ENCODE measurements at regions not wholly inside any gene's neighbourhood (a gene's known extent, or its start where the extent isn't known, plus 50 kb on each side); places are given as distances from the start of the nearest gene placed in this dataset.

DNA sequence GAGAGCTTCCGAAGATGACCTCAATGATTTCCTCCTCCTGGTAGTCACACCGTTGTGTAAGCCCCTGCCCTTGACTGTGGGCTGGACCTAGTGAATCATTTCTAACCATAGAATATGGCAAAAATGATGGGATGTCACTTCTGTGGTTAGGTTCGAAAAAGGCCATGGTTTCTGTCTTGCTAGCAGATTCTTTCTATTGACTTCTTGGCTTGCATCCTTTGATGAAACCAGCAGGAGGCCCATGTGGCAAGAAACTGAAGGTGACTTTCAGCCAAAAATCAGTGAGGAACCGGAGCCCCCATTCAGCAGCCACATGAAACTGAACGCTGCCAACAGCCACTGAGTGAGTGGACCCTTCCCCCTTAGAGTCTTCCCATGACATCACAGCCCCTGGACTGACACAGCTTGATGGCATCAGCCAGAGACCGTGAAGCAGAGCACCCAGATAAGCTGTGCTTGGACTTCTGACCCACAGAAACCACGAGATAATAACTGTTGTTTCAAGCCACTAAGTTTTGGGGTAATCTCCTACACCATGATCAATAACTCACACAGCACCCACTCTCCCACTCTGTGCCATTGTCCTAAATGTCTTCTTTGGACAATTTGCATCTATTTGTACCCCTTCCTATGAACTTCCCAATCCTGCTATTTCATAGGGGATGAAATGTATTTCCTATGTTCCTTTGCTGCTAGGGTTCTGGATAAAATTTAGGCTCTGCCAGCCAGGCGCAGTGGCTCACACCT is 148.0 kb upstream of the STX18 start:
- DNase-seq = no peak

DNA sequence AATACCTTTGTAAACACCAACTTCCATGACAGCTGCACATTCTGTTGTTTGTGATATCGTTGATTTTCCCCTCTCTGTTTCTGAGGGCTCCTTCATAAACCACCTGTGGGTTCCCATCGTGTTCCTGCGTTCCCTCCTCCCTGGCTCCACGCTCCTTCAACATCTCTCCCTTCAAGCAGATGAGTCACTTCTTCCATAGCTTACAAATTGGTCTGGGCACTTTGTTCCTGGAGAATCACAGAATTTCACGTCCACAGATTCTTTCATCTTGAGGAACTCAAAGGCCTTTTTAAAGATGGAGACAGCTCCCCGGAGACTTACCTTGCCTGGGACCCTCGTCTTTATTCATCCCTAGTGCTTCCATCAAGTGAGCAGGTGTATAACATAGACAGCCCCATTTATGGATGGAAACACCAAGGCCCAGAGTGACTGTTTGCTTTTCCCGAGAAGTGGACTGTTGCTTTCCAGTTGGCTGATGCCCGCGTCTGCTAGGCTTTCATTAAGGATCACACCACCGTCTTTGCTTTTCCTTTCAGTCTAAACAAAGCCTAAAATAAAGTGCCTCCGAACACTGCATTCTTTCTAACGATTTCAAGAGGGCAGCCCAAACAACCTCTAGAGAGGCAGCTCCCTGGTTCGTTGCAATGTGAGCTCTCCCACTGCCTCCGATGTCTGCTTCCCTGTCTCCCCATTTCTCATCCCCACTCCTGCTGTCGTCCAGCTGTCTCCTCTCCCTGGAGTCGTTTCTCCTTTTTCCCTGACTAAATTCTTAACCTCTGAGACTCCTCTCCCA is 146.3 kb upstream of the STX18 start:
- no peak for DNase-seq

GRCh38 chr4:4687100-4687499 is 145.3 kb upstream of the STX18 start:
- DNase-seq = no peak

- no peak for DNase-seq
These were observed 144.3 kb upstream of the STX18 start for GRCh38 chr4:4685810-4686795.

DNA sequence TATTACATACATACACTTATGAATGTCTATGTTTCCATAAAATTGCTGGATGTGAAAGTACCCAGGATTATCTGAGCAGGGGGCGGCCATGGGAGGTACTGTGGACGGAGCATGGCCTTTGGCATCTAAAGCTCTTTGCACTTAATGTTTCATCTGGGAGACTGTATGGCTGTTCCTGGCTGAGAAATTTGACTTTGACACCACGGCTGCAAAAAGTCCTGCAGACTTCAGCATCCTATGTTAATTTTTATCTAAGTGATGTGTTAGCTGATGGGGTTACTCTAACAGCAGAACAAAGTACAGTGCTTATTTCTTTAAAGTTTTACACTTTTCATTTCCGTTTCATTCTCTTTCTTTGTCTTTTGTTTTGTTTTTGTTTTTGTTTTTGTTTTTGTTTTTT is 139.8 kb upstream of the STX18 start:
- no peak for DNase-seq

- DNase-seq = no peak
These were observed 138.9 kb upstream of the STX18 start for GRCh38 chr4:4680758-4681157.

DNA sequence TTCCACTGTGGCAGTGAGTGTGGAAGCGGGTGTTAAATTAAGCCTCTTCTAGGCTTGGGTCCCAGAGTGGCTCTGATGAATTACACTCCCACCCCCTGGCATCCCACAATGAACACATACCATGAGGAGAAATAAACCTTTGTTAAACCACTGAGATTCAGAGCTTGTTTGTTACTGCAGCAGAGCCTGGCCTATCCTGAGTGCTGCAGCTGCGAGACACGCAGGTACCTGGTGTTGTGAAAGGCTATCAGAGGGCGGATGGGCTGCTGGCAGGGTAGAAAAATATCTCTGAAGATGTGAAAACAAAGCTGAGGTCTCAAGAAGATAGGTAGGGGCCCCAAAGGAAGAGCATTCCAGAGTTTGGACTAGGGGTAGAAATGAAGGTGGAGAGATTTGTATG is 138.4 kb upstream of the STX18 start:
- DNase-seq = no peak

- DNase-seq = peak in 1 of 2 donors; percentile 34
These were observed 136.0 kb upstream of the STX18 start for GRCh38 chr4:4677556-4678522.

GRCh38 chr4:4675641-4676040 is 133.8 kb upstream of the STX18 start:
- DNase-seq = no peak

DNA sequence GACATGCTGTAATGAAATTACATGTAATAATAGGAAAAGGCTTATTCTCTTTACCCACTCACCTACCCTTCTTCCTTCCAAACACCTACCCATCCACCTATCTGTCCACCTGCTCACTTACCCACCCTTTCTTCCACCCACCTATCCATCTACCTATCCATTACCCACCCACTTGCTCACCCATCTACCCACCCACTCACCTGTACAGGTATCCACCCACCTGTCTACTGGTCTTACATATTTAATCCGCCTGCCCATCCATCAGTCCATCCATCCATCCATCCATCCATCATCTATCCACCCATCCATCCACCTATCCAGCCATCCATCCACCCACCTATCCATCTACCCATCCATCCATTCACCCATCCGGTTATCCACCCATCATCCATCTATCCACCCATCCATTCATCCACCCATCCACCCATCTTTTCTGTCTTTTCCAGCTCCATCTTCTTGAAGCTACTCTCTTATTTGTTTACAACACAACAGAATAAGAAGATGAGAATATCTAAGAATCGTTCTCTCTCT is 133.3 kb upstream of the STX18 start:
- no peak for DNase-seq

DNA sequence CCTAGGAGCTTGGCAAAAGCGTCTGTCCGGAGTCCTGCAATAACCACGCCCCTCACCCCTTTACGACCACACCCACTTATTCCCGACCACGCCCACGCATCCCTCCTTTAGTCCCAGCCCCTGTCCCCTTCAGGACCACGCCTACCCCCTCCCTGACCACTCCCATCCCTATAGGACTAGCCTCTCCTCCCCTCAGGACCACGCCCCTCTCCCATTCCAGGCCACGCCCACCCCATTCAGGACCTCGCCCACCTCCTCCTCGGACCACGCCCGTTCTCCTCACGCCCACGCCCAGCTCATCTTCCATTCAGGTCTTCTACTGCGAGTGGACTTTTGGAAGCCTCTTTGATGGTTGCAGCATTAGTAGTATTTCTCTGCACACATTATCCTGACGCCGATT is 131.2 kb upstream of the STX18 start:
- DNase-seq = no peak

- DNase-seq = no peak
These were observed 130.6 kb upstream of the STX18 start for GRCh38 chr4:4672402-4672801.

DNA sequence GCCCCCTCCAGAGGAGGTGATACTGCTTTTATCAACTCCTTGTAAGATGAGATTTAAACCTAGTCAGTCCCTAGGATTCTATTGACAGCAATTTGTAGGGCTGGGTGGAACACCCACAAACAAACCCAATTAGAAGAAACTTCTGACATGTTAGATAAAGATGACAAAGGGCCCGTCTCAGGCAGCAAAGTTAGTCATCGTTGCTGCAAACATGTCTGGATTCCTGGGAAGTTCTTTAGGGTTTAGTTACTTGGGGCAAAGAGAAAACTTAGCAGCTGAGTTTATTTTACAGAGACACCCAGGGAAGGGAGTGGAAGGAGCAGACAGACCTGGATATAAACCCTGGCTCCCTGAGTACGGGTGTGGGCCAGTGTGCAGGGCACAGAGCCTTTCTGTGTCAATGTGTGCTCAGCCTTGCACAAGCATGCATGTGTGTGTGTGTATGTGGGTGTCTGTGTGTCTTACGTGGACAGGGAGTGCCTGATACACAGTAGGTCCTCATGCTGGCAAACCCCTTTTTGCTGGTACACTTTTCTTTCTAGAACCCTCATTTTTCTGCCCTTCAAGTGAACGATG is 130.0 kb upstream of the STX18 start:
- DNase-seq = no peak

GRCh38 chr4:4670869-4671268 is 129.0 kb upstream of the STX18 start:
- no peak for DNase-seq

- DNase-seq = no peak
These were observed 126.7 kb upstream of the STX18 start for GRCh38 chr4:4668355-4669210.

- DNase-seq = no peak
These were observed 125.8 kb upstream of the STX18 start for GRCh38 chr4:4667622-4668081.

- no peak for DNase-seq
These were observed 125.1 kb upstream of the STX18 start for GRCh38 chr4:4666693-4667621.

DNA sequence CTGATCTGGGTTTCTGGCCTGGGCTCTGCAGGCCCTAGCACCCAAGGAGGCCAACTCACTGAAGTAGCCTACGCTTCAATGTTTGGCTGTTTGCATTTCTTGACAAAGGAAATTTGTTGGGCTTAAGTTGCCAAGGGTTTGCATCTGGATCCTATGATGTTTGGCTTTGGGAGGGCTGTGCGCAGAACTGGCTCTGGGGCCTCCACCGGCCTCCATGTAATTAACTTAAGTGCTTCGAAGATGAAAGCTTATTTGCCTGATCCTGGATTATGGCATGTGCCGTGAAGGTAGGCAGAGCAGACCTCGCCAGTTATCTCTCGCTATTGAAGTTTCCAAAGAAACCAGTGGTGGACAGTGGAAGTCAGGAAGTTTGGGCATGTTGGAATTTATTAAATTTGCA is 124.3 kb upstream of the STX18 start:
- no peak for DNase-seq

- DNase-seq = no peak
These were observed 122.4 kb upstream of the STX18 start for GRCh38 chr4:4664234-4664633.
